ENCODE measurements at regions not wholly inside any gene's neighbourhood (a gene's known extent, or its start where the extent isn't known, plus 50 kb on each side); places are given as distances from the start of the nearest gene placed in this dataset.
"Not testable (repeated sequence)": the region's sequence is repeated elsewhere in the genome, so short reads cannot be mapped to it uniquely, and the experiment has no call there.

DNA sequence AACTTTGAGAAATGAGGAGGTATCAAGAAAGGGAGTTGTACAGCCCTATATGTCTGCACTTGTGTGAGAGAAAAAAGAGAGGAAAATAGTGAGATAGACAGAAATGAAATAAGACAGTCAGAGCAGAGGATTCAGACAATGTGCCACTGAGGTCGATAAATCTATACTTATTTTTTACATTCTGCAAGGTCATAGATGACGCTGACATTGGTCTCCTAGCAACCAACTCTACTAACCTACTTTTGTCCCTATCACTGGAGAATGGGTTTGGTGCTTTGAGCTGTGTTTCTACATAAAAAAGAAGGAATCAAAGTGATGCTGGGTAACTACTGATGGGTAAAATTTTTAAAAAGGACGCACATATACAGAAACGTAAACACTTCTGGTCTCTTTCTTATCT is 573.3 kb upstream of the RORB start:
- FAIRE-seq (no peak), DNase-seq (ENCODE audit: insufficient read length, low spot score) (no peak)

DNA sequence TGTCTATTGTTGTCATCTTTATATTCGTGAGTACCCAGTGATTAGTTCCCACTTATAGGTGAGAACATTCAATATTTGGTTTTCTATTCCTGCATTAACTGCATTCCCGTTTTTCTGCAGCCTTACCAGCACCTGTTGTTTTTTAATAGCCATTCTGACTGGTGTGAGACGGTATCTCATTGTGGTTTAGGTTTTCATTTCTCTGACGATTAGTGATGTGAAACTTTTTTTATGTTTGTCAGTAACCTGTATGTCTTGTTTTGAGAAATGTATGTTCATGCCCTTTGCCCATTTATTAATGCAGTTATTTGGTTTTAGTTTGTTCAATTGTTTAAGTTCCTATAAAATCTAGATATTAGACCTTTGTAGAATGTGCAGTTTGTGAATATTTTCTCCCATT is 546.0 kb upstream of the RORB start:
- DNase-seq (ENCODE audit: insufficient read length, low spot score): no peak
- no peak for FAIRE-seq

DNA sequence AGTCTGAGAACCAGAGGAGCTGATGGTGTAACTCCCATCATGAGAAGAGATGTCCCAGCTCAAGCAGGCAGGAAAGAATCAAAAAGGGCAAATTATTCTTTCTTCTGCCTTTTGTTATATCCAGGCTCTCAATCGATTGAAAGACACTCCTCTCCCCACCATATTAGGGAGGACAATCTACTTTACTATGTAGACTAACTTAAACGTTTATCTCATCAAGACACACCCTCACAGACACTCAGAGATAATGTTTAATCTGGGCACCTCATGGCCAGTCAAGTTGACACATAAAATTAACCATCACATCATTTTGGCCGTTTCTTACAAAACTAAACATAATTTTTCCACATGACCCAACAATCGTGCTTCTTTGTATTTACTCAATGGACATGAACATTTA is 534.3 kb upstream of the RORB start:
- no peak for DNase-seq (ENCODE audit: insufficient read length, low spot score)
- FAIRE-seq: no peak

DNA sequence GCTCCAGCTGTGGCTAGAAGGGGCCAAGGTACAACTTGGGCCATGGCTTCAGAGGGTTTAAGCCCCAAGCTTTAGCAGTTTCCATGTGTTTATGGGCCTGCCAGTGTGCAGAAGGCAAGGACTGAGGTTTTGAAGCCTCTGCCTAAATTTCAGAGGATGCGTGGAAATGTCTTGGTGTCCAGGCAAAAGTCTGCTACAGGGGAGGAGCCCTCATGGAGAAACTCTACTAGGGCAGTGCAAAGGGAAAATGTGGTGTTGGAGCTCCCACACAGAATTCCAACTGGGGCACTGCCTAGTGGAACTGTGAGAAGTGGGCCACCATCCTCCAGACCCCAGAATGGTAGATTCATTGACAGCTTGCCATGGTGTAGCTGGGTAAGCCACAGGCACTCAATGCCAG is 527.2 kb upstream of the RORB start:
- DNase-seq (ENCODE audit: insufficient read length, low spot score) (no peak), FAIRE-seq (no peak)

DNA sequence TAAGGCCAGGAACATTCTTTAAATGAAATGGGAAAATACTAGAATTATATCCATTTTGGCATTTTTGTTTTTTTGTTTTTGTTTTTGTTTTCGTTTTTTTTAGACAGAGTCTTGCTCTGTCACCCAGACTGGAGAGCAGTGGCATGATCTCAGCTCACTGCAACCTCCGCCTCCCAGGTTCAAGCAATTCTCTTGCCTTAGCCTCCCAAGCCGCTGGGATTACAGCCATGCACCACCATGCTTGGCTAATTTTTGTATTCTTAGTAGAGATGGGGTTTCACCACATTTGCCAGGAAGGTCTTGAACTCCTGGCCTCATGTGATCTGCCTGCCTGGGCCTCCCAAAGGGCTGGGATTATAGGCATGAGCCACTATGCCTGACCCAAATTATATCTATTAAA is 520.7 kb upstream of the RORB start:
- not testable (repeated sequence) for FAIRE-seq; DNase-seq (ENCODE audit: insufficient read length, low spot score)

DNA sequence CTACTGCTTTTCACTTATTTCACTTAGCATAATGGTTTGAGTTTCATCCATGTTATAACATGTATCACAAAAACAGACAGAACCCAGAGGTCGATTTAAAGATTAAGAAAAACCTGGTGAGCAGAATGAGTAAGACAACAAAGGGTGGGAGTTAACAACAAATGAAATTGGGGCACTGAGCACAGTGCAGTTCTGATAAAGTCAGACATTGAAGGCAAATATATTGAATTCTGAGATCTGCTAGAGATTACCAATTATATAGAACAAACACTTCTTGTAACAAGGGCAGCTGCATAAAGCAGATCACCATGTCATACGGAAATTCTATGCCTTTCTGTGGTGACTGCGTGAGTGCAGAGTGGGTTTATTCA is 517.3 kb upstream of the RORB start:
- no peak for FAIRE-seq
- no peak for DNase-seq (ENCODE audit: insufficient read length, low spot score)

DNA sequence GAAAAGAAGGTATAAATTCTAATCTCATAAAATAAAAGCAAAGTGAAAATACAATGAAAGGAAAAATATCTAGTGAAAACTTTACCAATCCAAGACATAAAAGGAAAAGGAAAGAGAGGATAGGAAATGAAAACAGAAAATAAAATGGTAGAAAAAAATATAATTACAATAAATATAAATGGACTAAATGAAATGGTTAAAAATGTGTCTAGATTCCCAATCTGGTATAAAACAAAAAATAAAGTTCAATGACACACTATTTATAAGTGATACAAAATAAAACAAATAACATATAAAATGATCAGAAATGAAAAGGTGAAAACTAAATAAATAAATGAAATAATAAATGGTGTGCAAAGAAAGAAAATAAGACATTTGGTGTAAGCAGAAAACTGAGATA is 516.4 kb upstream of the RORB start:
- DNase-seq (ENCODE audit: insufficient read length, low spot score): no peak
- FAIRE-seq: no peak

DNA sequence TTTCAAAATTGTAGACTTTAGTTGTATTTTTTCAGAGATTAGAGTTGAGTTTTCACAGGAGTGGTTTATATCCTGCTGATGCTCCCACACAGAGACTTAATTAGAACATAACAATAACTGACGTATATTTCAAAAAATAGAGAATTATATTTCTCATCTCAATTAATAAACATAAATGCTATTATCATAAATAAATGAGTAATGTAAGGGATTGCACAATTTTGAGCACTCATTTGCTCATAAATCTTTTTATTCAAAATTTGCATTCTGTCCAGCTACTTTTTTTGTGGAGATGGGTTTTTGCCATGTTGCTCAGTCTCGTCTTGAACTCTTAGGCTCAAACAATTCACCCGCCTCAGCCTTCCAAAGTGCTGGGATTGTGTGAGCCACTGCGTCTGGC is 515.7 kb upstream of the RORB start:
- no peak for FAIRE-seq
- no peak for DNase-seq (ENCODE audit: insufficient read length, low spot score)

DNA sequence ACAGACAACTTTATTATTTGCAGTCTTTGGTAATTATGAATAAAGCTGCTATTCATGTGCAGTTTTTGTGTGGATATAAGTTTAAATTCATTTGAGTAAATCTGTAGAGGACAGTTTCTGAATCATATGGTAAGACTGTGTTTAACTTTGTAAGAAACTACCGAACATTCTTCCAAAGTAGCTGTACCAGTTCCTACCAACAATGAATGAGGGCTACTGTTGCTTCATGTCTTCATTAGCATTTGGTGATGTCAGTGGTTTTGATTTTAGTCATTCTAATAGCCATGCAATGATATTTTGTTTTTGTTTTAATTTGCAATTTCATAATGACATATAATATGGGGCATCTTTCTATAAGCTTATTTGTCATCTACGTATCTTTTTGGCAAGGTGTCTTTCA is 501.3 kb upstream of the RORB start:
- DNase-seq (ENCODE audit: insufficient read length, low spot score) (no peak), FAIRE-seq (no peak)

DNA sequence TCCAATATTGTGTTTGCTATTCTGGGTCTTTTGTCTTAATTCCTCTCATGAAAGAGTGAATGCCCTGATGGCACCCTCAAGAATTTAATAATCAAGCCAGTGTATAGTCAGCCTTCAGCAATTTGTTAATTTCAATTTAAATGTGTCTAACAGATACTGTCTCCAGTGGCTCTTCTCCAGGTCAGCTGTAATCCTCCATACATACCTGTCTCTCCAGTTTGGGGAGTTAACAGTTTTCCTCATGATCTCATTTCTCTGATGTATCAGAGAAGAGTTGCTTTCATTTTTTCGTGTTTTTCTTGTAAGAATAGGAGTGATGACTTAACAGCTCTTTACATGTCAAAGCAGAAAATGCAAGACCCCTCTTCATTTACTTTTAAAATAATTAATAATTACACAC is 500.3 kb upstream of the RORB start:
- FAIRE-seq: no peak
- no peak for DNase-seq (ENCODE audit: insufficient read length, low spot score)

DNA sequence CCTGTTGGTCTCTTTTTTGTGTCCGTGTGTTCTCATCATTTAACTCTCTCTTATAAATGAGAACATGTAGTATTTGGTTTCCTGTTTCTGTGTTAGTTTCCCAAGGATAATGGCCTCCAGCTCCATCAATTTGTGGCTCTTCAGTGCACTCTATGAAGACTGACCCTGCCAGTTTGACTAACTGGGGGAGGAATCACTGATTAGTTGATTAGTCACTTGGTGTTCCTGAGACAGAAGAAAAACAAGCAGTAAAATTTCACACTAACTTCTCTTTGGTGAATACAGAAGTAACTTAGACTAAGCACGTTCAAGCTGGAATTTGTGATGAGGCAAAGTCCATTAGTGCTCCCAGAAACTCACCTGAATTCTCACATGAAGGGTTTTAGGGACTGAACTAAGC is 495.8 kb upstream of the RORB start:
- DNase-seq (ENCODE audit: insufficient read length, low spot score): no peak
- no peak for FAIRE-seq

DNA sequence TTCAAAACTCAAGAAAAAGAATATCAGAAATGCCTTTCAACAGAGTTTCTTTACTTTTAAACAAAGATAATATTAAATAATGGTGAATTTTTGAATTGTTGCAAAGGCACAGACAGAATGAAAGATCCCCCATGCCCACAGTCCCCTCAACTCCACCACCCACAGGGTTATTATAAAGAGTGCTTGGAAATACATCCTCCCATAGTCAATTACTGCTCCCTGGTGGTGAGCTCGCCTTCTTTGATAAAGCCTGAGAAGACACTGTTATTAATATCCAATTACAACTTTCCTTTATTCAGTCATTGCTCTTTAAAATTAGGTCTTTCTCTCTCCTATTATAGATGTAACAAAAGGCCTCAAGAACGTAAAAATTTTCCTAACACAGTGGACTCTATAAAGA is 490.2 kb upstream of the RORB start:
- no peak for DNase-seq (ENCODE audit: insufficient read length, low spot score)
- no peak for FAIRE-seq

DNA sequence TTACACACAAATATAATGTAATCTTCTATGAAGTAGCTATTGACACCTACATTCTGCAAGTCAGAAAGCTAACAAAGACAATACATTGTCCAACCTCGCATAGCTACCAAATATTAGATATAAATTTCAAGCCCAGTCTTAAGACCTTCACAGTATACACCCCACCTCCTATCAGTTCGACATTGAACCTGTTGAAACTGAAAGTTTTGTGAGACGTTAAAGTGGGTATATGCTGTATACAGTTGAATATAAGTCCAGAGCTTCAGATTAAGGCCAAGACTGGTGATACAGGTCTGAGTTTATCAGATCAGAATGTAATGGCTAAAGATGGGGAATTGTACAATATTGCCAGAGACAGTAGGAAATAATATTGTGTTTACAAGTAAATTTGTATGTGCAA is 489.3 kb upstream of the RORB start:
- FAIRE-seq: no peak

DNA sequence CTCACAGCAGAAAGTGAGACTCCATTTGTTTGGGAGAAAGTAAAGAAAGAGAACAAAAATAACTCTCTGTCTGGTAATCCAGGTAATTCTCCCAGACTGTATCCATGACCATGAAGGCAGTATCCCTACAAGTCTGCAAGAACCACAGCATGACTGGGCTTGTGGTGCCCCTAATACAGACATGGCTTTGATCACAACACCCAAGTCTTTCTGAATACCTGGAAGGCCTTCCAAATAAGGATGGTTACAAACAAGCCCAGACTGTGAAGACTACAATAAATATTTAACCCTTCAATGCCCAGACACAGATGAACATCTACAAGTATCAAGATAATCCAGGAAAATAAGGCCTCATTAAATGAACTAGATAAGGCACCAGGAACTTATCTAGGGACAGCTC is 481.1 kb upstream of the RORB start:
- DNase-seq (ENCODE audit: insufficient read length, low spot score): no peak
- FAIRE-seq: no peak

More for the DNA sequence above, 489.3 kb upstream of the RORB start:
- DNase-seq (ENCODE audit: insufficient read length, low spot score): no peak

DNA sequence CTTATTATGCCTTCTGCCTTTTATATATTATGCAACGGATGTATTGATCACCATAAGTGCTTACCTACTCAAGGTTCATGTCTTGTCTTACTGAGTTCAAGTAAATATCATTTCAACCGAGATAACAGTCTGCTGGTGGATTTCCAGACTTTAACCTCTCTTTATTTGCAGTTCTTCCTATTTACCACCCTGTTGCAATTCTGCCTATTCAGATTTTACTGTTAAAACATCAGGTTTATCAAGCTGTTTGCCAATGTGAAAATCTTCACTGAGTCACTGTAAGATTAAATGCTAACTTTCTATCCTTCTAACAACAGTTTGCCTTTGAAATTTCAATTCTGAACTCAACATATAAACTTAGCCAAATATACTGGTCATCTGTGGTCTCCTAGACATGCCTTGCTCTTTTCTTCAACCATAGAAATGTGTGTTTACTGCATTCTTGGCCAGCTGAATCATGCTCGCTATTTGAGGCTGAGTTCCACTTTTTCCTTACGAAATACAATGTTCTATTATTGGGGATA is 471.7 kb upstream of the RORB start:
- DNase-seq (ENCODE audit: insufficient read length, low spot score) (no peak), FAIRE-seq (no peak)

DNA sequence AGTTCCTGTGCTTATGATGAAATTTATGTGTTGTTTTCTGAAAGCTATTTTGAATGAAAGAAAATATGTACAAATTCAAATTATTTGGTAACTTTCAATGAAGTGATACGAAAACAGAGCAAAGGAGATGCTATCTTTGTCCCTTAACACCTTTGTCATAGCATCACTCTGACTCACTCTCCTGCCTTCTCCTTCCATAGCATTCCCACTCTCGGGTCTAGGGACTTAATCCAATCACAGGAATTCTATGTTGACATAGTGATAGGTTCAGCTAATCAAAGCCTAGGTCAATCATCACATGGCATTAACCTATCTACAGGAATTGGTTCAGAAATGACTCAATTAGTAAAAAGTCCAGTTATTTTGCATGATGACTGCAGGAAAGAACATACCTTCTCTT is 464.7 kb upstream of the RORB start:
- no peak for FAIRE-seq
- DNase-seq (ENCODE audit: insufficient read length, low spot score): no peak

DNA sequence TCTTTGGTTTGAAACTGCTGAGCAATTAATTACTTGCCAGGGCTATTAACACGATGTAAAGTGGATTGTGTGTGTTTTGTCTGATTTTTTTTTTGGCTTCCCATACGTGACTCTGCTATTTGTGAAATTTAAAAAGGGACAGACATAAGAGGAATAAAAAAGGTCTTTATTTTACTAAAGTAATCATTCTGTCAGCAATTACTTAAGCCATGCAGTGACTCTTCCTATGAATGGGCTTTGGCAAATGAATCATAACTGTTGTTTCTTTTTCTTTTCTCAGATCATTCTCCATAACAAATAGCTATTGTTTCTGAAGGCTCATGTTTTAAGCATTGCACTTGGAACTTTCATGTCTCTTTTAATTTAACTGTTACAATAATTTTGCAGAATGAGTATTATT is 461.3 kb upstream of the RORB start:
- FAIRE-seq (no peak), DNase-seq (ENCODE audit: insufficient read length, low spot score) (no peak)

DNA sequence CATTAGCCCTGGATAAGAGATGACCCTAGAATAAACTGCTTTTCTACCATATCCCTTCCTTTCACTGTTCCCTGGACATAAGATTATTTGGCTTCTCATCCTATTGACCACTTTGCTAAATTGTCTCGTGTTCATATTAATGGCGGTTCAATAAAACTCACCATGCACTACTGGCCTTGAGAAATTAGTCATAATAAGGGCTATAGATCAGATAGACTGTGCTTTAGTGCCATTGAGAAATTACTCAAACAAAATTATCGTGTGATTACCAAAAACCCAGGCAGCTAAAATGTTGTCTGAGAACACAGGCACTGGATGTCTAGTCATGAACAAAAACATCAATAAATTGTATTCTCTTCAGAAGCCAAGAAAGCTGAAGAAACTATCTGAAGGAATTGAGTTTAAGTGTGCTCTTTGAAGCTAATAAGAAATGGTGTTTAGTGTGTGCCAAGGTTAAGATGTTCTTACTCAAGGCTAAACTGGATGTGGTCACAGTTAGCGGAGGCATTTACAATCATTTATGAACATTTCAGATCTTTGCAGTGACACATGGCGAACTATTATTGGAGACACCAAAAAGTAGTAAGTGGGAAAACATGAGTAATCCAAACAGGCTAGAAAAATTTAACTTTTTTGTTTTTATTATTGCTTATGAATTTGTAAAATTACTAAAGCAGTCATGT is 460.4 kb upstream of the RORB start:
- no peak for DNase-seq (ENCODE audit: insufficient read length, low spot score)
- FAIRE-seq: peak; percentile 11

DNA sequence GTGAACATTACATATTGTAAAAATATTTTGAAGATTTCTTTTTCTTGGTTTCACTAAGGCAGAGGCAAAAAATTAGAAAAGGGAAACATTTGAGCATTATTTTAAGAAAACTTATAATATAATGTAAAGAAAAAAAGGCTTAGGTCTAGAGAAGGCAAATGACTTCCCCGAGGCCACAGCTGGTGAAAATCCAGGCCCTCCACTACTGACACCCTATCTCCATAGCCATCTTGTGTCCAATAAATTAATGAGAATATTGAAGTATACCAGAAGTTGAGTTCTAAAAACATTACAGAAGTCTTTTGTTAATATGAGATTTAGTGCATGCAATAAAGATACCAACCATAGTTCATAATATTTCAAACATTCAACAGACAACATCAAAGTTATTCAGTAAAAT is 459.9 kb upstream of the RORB start:
- FAIRE-seq (no peak), DNase-seq (ENCODE audit: insufficient read length, low spot score) (no peak)

DNA sequence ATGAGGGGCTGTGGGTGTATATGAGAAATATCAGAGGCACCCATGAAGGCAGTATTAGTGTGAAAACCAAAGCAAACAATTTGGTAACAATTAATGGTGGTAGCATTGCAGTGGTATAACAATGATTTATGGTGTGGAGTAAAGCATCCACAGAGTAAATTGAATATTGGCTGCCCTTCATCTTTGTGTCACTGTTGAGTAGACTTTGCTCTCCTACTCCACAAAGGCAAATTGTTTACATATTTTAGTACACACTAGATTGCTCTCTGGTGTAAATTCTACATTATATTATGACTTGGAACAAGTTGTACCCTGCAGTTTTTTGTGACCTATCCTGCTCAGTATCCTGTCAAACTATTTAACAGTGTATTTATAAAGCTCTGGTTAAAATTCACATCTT is 455.5 kb upstream of the RORB start:
- DNase-seq (ENCODE audit: insufficient read length, low spot score) (no peak), FAIRE-seq (no peak)

DNA sequence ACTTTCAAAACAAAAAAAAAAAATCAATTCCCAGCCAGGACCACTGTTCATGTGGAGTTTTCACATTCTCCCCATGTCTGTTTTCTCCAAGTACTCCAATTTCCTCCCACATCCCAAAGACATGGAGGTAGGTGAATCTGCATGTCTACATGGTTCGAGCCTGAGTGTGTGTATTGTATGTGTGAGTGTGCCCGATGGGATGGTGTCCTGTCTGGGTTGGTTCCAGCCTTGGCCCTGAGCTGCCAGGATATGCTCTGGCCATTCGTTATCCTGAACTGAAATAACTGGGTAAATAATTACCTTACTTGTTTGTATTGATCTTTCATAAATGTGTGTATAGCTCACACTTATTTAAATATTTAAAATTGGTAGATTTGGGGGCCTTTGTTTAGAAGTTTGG is 452.3 kb upstream of the RORB start:
- no peak for DNase-seq (ENCODE audit: insufficient read length, low spot score)
- FAIRE-seq: no peak

DNA sequence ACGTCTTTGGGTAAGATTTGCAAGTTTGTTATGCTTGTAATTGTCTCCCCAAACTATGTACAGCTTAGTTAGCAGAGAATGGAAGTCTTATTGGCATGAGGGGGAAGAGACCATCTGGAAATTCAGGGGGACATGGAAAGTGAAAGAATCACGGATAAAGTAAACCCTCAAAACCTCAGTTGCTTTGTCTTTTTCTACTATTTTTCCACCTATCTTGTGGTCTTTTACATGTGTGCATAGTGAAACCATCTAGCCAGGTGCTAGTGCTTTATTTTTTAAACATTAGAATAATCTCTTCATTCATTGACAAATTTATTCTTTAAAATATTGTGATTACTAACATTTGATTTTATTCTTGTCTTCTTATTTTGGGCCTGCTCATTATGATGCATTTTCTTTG is 441.1 kb upstream of the RORB start:
- FAIRE-seq (no peak), DNase-seq (ENCODE audit: insufficient read length, low spot score) (no peak)

DNA sequence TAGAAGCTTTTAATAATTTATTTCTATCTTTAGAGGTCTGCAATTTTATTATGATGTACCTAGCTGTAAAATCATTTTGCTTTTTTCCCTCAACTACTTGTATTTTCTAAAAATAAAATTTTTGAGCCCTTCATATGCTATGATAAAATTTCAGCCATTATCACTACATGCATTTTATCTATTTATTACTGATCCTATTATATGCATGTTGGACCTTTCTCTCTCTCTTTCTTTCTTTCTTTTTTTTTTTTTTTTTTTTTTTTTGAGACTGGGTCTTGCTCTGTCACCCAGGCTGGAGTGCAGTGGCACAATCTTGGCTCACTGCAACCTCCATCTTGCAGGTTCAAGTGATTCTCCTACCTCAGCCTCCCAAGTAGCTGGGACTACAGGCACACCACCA is 440.1 kb upstream of the RORB start:
- FAIRE-seq; DNase-seq (ENCODE audit: insufficient read length, low spot score): not testable (repeated sequence)

All from GM19239 (cell line).